HG03095 (cell line): ENCODE measurements at regions not wholly inside any gene's neighbourhood (a gene's known extent, or its start where the extent isn't known, plus 50 kb on each side); places are given as distances from the start of the nearest gene placed in this dataset.

Experiments
- ATAC-seq: cut with Tn5 transposase; IDR thresholded peaks from one replicate; pipeline ENCODE4 v1.9.1; 2021; ENCODE audit warnings: moderate library complexity; ENCODE audit not compliant: unreplicated experiment

GRCh38 chr18:54100920-54101470 lies 123.5 kb downstream of the MBD2 start:
- ATAC-seq = no peak

GRCh38 chr18:54100466-54100865 lies 124.0 kb downstream of the MBD2 start:
- ATAC-seq = no peak

GRCh38 chr18:54094474-54094873 lies 130.0 kb downstream of the MBD2 start:
- ATAC-seq = no peak

DNA sequence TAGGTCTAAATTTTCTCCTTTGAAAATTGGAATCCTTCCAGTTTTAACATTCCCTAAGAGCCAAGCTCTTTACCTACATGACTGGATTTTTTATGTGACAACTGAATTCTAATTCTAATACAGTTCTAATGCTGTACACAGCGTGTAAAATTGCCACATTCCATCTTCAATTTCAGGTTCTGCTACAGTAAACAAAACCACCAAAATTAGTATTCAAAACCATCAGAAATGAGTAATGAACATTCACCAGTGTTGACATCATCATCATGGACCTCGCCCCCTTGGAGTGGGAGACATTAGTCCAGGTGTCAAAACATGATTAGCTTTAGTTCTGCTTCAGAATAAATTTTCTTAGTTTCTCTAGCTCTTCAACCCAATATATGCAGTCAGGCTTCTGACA lies 133.6 kb downstream of the MBD2 start:
- ATAC-seq = no peak

- ATAC-seq = no peak
Measured at GRCh38 chr18:54089749-54090459, 134.6 kb downstream of the MBD2 start.

GRCh38 chr18:54086863-54087262 lies 137.6 kb downstream of the MBD2 start:
- ATAC-seq = no peak

GRCh38 chr18:54086046-54086802 lies 138.2 kb downstream of the MBD2 start:
- peak; percentile 69 for ATAC-seq

GRCh38 chr18:54080858-54081257 lies 143.6 kb downstream of the MBD2 start:
- no peak for ATAC-seq

- no peak for ATAC-seq
Measured at GRCh38 chr18:54076166-54076565, 148.3 kb downstream of the MBD2 start.

GRCh38 chr18:54075689-54076088 lies 148.8 kb downstream of the MBD2 start:
- ATAC-seq = no peak

GRCh38 chr18:54069729-54070128 lies 154.7 kb downstream of the MBD2 start:
- no peak for ATAC-seq

GRCh38 chr18:54060343-54061005 lies 164.0 kb downstream of the MBD2 start:
- ATAC-seq = no peak

DNA sequence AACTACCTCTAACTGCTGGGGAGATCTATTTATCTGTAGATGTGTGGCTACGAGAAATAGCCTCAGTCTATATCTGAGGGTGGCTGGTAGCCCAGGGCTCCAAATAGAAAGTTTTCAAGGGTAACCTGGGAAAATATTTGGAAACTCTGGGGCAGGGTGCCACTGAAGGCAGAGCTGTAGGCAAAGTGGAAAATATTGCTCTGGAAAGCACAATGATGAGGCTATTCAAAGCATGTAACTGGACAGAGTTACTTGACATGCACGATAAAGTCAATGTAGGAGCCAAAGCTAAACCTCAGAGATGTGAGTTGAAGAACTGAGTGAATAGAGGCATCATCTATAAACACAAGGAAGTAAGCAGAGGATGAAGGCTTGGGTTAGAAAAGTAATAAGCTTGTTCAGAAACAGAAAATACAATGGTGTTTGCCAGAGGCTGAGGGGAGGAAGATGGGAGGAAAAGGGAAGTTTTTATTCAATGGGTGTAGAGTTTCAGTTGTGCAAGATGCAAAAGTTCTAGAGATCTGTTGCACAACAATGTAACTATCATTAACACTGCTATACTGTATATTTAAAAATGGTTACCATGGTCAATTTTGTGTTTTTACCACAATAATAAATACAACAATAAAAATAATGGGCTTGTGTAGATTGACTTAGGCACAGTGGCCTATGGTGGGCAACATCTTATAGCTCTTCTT lies 171.6 kb downstream of the MBD2 start:
- no peak for ATAC-seq

DNA sequence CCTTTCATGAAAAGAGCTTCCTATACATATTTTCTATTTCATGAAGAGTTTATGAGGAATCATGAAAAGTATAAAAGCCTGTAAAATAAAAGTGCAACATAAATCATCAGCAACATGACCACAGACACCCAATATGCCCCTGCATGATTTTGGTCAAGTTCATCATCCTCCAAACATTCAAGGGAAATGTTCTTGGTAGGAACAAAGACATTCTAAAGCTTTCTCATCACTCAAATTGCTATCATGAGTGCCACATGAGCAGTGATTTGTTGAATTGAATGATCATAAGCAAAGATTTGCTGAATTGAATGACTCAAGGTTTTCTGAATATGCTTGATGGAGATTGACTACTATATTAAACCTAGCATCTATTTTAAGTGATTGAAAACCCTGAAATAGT lies 172.2 kb downstream of the MBD2 start:
- no peak for ATAC-seq

GRCh38 chr18:54043484-54044251 lies 180.8 kb downstream of the MBD2 start:
- no peak for ATAC-seq

DNA sequence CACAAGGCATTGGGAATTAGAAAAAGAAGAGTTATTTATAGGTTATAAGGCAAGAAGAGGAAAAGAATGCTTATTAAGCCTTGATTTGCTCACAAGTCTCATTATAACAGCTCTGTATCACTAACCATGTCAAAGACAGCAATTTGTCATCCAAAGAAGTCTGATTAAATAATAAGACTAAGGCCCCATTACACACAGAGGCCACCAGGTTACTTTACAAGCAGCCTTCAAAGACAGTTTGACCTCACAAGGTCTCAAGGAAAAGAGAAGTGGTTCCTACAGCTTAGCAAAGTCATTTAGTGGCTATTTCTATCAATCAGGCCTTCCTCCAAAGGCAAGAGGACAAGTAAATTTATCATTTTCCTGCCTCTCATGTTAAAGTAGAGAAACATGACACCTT lies 188.5 kb downstream of the MBD2 start:
- ATAC-seq = no peak

DNA sequence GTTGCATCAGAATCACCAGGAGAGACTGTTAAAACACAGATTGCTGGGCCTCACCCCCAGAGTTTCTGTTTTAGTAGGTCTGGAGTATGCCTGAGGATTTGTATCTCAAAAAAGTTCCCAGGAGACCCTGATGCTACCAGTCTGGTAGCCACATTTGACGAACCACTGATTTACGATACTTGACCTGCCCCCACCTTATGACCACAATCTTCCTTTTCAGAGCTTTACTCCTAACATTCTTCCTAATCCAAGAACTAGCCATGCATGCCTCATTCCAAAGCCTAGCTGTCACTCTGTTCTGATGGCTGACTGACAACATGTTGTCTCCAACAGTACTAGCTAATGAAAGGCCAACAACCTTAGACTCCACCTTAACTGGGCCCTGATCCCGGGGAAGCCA lies 191.4 kb downstream of the MBD2 start:
- ATAC-seq = no peak

DNA sequence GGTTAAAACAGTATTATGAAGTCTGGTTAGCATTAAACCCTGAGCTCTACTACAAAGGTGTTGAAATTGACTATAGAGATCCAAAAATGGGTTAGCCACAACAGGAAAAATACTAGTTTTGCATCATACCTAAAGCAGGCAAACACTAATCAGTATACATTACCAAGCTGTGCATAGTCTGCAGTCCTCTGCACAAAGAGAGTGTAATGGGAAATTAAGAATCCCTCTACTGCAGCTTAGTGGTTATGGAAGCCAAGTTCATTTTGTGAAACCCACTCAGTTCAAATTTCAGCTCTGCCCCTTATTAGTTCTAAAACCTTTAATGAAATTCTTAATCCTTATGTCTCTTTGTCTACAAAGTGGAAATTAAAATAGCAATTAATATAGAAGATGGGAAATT lies 192.1 kb downstream of the MBD2 start:
- ATAC-seq = no peak

DNA sequence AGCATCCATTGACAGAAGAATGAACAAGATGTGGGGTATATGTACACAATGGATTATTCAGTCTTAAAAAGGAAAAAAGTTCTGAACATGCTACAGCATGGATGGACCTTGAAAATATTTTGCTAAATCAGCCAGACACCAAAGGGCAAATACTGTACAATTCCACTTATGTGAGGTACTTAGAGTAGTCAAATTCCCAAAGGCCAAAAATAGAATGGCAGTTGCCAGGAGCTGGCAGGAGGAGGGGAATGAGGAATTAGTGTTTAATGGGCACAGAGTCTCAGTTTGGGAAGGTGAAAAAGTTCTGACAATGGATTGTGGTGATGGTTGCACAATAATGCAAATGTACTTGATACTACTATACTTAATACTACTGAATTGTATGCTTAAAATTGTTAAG lies 193.2 kb downstream of the MBD2 start:
- ATAC-seq = no peak

GRCh38 chr18:54030434-54030833 lies 194.0 kb downstream of the MBD2 start:
- no peak for ATAC-seq
